ENCODE measurements at regions not wholly inside any gene's neighbourhood (a gene's known extent, or its start where the extent isn't known, plus 50 kb on each side); places are given as distances from the start of the nearest gene placed in this dataset.

DNA sequence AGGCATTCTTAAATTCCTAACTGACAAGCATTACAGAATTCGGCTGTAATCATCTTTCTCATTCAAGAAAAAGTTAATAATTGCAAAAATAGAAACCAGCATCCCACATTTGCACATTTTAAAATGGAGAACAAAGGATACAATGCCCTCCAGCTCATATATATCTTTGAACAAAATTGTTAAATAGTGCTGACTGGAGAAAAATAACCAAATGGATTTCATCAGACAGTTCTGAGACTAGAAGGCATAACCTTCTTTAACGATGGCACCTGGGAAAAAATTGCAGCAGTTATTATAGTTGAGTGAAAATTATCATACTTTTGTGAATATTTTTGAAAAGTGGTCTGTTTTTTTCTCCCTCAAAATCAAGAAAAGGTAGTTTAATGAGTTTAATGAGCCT, 138.9 kb upstream of the CDH19 start:
- DNase-seq (ENCODE audit: low spot score) = no peak

DNA sequence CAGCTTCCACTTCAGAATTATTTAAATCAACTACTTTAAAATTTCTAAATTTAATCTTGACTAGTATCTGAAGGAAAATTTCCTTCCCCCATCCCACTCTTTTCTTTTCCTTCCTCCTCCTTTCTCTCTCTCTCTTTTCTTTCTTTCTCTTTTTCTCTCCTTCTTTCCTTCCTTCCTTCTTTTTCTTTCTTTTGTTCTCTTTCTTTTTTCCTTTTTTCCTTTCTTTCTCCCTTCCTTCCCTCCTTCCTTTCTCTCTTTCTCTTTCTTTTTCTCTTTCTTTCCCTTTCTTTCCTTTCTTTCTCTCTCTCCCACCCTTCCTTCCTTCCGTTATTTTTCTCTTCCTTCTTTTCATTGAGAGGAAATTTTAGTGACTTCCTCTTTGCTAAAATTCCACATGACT, 132.0 kb upstream of the CDH19 start:
- DNase-seq (ENCODE audit: low spot score) = no peak

DNA sequence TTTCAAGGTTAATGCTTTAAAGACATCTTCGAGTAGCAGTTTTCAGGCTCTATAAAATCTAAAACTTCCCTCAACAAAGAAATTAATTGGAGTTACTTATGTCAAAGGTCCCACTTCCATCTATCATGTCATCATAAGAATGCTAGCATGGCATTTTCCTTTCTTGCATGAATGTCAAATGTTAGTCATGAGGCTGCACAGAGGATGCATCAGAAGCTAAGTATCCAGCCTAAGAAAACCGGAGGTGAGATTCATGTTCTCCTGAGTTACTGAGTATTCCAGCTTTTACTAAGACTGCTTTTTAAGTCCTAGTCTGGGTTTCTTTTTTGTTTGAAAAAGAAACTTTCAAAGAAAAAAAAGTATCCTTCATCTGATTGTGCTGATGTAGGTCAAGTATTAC, 130.6 kb upstream of the CDH19 start:
- DNase-seq (ENCODE audit: low spot score) = no peak

DNA sequence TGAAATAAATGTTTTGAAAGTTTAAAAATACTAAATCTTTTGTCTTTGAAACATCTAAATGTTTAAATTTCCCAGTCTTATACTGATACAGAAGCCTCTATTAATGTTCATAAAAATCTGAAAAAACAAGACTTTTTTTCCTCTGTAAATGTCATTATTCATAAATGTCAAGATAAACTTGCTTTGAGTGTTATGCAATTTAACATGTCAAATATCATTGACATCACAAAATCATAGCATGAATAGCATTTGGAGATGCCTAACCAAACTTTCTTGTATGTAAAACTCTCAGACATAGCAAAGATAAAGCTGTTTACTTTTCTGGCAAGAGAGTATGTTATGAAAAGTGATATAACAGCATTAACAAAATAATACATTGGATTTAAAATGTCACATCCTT, 128.0 kb upstream of the CDH19 start:
- DNase-seq (ENCODE audit: low spot score) = no peak

DNA sequence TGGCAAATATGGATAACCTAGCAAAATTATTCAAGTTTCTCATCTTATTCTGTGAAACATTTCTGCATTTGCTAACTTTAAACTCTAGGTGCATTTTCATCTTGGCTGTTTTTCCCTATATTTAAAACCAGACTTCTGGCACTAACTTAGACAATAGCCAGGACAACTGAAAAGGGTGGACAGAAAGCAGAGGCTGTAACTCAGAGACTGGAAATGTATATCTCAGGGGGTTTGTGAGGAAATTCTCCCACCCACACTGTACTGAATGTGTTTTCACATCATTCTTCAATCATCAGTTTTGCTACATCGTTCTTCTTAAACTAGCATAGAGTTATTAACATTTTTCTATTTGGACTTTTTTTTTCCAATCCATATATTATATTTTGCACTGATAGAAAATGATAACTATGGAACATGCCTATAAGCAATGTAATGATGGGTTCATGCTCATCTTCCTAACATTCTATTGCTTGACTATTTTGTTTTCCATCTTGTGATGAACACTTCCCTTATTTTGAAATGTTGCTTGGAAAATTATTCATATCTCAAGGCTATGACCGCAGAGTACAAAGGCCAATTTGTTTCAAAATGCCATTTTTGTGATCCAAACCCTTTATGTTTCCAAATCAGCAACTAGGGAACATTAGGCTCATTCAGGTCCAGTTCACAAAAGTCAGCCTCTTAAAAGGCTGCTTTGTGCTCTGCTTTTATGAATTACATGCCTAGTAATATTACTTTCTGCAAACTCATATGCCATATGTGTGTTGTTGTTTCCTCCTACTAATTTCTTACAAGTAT, 125.8 kb upstream of the CDH19 start:
- no peak for DNase-seq (ENCODE audit: low spot score)

DNA sequence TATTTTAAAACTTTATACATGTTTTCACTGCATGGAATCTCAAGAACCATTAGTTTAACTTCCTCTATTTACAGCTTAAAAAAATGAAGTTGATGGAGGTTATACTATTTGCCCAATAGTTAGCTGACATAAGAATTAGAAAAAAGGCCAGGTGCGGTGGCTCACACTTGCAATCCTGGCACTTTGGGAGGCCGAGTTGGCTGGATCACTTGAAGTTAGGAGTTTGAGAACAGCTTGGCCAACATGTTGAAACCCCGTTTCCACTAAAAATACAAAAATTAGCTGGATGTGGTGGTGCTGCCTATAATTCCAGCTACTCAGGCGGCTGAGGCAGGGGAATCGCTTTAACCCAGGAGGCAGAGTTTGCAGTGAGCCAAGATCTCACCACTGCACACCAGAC, 125.1 kb upstream of the CDH19 start:
- DNase-seq (ENCODE audit: low spot score) = no peak

DNA sequence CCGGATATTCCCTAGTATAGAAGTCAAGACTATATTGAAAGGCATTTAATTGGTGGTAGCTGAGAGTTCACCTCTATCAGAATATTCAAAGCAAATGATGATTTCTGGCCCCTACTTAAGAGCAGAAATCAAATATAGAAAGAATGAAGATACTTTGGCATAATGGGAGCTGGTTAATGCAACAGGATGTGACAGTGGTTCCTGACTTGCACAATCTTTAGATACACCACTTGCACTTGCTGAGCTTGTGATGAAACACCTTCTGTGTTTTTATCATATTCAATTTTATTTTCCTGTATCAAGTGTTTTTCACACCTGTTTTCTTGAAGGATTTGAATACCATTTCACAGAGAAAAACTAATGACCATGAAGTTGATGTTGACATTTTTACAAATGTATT, 124.1 kb upstream of the CDH19 start:
- DNase-seq (ENCODE audit: low spot score) = no peak

DNA sequence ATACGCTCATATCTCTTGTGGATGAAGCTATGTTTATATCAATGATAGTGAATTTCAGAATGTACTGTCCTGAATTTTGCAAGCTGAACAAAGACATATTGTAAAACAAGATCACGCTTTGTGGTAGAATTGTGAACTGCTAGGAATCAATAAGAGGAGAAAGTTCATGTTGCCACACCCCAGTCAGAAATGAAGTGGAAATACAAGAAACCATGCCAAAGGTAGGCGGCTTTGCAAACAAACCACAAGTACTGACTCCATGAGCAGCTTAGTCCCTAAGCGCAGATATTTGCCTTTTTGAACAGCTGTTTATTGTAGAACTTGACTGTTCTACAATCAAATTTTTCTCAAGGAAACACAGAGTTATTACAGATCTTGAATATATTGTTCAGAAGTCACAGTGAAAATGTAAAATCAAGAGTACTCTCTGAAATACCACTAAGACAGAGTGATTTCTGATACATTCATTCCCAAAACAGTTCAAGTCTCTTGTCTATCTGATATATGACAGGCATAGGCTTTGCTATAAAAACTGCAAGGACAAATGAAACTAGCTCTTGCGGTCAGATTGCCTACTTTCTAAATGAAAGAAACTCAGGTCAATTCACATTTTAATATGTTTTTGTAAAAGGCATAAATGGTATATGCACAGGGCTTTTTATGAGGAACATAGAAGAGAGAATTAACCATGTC, 120.9 kb upstream of the CDH19 start:
- peak; percentile 61 for DNase-seq (ENCODE audit: low spot score)

DNA sequence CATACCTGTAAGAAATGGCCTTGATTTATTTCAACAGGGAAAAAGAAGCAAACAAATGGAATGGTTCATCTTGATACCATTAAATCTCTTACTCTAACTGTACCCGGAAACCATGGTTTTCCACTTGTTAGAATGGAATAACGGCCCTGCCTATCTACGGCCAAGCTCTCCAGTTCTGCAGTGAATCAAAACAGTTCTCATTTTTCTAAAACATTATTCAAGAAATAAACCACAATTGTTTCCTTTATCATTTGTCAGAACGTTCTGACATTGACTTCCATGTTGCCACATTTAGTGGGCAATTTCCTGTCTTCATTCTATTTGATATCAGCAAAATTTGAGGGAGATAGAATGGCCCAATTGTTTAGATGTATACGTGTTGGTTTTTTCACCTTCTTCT, 118.8 kb upstream of the CDH19 start:
- DNase-seq (ENCODE audit: low spot score) = no peak

DNA sequence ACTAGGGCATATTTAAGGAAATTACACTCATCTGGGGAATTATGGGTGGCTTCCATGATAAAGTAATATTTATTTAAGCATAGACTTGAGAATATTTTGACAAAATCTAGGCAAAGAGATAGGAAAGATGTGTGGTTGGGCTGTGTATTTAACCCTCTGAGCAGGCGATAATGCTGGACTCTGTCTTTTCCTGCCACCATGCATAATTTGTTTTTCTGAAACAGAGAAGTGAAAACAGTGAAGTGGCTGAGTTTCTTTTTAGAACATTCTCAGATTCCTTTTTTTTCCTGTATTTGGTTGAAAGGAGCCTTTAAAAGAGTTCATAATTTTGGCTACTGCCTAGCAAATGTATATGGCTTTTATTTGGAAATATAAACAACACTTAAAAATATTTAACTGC, 104.8 kb upstream of the CDH19 start:
- no peak for DNase-seq (ENCODE audit: low spot score)

DNA sequence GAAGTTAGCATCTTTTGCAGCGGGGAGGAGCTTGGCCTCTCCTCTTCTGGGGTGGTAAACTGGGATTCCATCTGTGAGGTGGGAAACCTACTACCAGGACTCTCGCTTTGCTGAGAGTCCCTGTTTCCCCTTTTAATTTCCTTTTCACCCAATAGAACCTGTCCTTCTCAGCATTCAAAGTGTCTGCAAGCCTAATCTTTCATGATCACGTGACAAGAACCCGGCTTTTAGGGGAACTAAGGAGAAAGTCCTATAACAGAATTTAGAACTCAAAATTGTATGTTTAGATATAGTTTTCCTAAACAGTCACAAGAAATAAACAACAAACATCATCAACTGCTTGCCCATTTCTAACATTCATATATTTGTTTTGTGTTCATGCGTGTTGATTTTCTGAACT, 103.6 kb upstream of the CDH19 start:
- DNase-seq (ENCODE audit: low spot score) = no peak

DNA sequence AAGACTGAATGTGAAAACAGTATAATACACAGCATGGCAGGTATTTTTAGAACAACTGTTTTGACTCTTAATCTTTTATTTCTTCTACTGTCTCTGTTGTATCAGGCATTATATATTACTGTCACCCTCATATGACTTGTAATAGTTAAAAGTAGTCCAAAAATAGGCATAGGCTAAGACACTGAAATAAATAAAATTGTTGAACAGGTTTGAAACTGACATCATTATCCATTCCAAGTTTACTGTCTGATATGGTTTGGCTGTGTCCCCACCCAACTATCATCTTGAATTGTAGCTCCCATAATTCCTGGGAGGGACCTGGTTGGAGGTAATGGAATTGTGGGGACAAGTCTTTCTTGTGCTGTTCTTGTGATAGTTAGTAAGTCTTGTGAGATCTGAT, 91.4 kb upstream of the CDH19 start:
- no peak for DNase-seq (ENCODE audit: low spot score)

DNA sequence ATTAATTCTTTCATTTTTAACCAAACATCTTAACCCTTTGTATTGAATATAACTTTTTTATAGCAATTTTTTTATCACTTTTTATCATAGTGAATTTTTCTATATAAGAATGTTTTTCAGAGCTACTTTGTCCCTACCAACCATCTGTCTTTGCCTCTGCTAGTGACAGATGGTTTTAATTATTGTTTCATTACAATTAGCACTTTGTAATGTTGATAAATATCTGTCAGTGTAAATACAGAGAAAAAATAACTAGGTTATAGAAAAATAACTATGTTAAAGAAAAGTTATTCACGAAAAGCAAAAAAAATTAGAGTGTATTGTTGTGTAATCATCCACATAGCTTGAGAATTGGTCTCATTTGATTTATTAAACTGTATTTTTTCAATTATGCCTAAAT, 91.0 kb upstream of the CDH19 start:
- no peak for DNase-seq (ENCODE audit: low spot score)

DNA sequence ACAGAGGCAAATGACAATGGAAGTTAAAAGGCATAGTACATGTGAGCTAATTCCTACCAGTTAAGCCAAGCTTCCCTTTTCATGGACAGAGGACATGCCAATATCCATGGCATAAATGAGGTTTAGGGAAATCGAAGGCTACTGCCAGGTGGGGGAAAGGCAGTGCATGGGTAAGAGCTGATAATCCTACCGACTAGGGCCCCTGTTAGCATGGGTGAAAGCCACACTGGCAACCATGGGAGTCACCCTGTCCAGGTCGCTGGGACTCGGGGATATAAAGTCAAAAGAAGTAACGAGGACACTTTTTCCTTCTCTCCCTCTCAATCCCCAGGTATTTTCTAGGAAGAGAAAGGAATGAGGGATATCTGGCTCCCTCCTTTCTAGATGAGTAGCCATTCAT, 83.7 kb upstream of the CDH19 start:
- no peak for DNase-seq (ENCODE audit: low spot score)

DNA sequence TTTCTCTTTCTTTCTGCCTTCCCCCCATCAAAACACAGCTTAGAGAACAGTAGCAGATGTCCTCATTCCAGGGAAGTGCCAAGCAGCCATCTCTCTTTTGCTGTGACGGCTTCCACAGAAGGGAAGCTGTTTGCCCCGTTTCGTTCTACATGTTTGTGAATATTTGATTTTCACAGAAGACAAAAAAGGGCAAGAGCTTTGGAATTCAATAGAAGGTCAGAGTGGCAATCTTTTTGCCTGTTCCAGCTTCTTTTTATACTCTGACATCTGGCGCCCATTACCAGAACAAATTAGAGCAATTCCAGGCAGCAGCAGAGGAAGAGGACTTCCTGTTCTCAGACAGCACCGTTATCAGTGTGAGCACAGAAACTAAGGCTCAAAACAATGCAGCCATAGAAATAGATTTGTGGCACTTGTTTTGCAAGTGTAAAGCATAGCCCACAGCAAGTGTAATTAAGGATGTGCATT, 79.0 kb upstream of the CDH19 start:
- DNase-seq (ENCODE audit: low spot score) = no peak

DNA sequence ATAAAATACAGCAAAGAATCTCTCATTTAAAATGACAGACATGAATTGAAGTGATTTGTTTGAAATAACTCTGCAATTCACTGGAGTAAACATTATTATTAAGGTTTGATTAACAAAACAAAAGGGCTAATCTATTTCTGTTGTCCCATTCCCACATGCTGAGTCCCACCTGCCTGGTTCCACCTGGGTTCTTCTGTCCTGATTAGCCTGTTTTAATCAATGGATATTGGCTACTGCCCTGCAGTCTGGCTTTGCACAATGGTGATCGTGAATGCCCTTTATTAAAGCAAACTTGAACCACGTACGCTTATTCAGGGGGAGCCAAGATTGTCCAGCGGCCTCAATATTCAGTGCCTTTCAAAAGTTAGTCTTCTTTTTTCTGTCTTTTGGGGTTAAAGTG, 72.8 kb upstream of the CDH19 start:
- DNase-seq (ENCODE audit: low spot score) = no peak

DNA sequence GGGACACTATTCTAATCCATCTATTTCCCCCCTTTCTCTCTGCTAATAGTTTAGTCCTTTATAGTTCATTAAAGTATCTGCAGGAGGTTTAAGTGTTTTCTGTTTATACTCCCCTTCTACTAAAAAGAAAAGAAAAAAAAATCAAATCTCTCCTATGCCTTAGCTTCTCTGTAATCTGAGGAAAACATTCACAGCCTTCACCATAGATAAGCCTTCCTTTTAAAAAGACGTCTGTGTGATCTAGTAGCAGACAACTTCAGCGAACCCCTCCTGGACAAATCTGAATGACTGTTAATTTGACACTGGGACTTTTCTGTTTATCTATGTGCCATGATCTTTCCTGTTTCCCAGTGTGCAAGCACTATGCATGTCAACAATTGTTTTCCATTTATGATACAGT, 70.4 kb upstream of the CDH19 start:
- no peak for DNase-seq (ENCODE audit: low spot score)

DNA sequence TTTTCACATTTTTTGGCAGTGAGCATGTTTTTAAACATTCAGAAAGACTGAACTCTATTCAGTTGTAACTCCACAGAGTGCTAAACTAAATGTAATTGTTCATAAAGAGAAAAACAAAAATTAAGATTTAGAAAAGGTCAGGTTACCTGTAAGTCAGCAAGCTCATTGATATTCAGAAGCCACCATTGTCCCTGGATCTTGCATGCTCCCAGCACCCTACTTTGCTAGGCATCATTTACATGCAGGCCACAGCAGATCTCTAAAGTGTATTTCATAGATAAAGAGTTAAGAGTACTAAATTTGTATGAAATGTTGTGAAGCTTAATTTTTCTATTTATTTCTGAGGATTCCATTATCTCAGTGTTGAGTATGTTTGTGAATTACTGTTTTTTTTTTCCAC, 64.8 kb upstream of the CDH19 start:
- no peak for DNase-seq (ENCODE audit: low spot score)

DNA sequence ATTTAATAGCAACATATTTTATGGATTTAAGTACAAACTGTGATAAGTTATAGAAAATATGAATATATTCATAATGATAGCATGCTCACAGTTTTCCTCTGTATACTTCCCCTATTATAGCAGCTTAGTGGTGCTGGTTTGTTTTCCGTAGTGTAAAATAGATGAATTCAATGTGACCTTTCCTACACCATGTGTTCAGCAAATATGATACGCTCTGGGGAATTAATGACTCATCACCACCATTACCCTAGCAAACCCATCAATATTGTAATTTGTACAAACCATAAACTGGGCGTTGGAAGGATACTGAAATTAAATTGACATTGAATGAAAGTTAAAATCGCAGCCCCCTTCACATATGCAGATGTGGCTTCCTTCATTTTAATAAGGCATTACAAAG, 58.7 kb upstream of the CDH19 start:
- DNase-seq (ENCODE audit: low spot score) = no peak

DNA sequence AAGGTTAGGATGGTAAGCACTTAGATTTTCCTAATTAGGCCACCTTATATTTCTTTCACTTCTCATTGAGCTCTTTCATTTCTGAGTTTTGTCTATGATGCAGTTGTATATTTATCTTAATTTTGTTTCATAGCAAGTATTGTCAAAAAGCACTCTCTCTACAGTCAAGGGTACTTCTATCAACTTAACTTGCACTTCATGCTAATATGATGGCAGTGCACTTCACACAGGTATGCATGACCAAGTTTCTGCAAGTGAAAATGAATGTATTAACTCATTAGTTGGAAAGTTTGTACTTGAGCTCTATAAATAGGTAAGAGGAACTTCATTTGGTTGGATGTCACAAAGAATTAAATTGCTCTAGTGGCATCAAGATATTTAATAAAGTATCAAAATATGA, 51.5 kb upstream of the CDH19 start:
- no peak for DNase-seq (ENCODE audit: low spot score)
